GM18861 (cell line): ENCODE measurements at regions not wholly inside any gene's neighbourhood (a gene's known extent, or its start where the extent isn't known, plus 50 kb on each side); places are given as distances from the start of the nearest gene placed in this dataset.
"Not testable (repeated sequence)": the region's sequence is repeated elsewhere in the genome, so short reads cannot be mapped to it uniquely, and the experiment has no call there.

Experiments used
- ATAC-seq: cut with Tn5 transposase; IDR thresholded peaks from one replicate; pipeline ENCODE4 v1.9.1; 2021; ENCODE audit not compliant: unreplicated experiment

DNA sequence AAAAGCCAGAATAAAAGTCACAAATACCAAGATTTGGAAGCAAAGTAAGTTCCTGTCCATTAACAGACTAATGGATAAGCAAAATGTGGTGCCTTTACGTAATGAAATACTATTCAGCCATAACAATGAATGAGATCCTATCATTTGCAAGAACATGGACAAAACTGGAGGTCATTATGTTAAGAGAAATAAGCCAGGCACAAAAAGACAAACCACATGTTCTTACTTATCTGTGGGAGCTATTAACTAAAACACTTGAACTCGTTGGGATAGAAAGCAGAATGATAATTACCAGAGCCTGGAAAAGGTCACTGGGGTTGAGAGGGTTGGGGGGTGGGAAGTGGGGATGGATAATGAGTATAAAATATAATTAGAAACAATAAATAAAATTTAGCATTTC is 1015.9 kb downstream of the OTOL1 start:
- ATAC-seq: no peak

DNA sequence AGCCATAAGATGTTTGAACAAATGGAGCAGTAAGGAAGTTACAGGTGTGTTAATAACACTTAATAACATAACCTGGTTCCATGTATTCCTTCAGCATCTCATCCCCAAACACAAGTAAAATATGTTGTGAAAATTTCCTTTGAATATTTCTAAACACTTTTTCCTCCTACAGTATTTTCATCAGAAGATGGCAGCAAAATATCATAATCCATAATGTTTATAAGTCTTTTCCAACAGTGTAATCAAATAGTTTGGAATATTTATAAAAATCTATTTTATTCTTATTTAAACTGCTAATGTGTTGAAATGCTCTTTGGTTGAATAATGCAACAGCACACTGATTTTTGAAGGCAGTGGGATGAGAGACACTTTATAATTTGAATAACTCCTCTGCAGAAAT is 1020.5 kb downstream of the OTOL1 start:
- no peak for ATAC-seq

DNA sequence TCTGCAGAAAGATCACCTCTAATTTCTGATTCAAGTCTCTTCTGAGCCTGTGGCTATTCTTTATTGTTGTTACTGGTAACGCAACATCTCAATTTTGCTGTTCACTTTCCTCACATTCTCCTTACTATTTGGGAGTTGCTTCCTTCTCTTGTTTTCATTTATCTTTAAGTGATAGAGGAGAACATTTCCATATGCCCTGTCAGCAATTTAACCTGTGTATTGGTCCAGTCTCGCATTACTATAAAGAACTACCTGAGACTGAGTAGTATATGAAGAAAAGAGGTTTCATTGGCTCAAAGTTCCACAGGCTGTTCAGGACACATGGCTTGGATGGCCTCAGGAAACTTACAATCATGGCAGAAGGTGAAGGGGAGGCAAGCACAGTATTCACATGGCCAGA is 1025.1 kb downstream of the OTOL1 start:
- ATAC-seq: no peak

DNA sequence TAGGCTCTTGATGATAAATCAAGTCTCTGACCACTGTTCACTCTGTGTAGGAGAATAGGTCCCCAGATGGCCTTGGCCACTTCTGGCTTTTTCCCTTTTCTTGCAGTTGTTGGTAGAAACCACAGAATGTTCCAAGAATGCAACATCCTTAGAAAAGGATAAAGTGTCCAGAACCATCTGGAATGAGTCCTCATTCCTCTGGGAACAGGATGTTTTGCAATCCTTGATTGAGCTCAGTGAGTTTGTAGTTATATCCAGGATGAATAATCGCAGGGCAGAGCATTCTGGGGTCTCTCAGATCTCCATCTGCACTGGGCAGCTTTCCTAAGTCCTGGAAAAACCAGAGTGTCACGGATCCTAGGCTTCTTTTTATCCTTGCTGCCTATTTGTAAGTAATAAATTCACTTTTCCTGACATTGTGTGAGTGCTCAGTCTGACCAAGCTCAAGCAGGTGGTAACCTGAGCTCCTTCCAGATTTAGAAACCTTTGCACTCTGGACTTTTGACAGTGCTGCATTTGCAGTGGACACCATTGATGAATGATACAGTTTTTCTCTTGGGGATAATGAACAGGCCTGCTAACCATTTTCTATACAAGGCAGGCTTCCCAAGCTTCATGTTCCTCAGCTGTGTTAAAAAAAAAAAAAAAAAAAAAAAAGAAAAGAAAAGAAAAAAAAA is 1028.6 kb downstream of the OTOL1 start:
- no peak for ATAC-seq

DNA sequence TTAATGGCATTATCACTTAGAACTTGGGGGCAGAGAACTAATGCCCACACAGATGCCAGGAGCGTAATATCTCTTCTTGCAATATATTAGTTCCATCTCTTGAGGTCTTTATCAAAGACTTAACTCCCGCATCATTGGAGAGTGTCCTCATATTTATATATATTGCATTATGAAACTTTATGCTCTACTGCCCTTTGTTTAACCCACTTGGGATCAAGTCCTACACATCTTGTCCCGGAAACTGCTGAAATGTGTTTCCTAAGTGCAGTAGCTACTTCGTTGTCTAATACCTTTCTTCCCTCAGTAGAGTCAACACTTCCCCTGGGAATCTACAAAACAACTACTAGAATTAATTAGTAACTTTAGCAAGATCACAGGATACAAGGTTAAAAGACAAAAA is 1029.2 kb downstream of the OTOL1 start:
- no peak for ATAC-seq

DNA sequence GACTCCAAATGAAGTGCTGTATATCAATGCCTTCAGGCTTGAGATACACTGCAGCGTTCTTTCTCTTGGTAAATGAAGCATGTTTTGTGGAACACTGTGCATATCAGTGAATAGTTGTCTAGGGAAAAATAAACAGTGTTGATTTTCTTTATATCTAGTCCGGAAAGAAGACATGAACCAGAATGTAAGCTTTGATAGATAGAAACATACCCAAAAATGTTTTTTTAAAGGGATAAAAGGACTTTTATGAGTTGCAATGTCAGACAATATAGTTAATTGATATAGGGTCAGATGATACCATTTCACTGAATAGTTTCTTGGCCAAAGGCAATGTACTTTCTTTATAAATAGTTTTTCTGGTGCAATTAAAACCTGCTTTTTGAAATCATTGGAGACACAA is 1037.8 kb downstream of the OTOL1 start:
- no peak for ATAC-seq

DNA sequence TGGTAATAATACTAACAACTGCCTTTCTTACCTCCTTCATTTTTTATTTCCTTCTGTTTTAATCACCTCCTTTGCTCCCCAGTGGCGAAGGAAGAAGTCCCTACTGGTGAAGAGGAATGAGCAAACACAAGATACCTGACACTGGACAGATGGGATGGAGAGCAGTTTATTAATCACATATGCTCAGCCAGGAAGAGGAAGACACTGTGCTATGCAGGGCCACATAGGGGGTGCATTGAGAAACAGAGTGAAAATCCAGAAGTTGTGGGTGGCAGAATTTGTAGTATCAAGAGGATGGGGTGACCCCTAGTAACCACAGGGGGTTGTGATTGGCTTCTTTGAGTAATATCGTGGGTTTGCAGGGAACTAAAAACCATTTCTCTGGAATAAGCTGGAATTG is 1041.9 kb downstream of the OTOL1 start:
- no peak for ATAC-seq

DNA sequence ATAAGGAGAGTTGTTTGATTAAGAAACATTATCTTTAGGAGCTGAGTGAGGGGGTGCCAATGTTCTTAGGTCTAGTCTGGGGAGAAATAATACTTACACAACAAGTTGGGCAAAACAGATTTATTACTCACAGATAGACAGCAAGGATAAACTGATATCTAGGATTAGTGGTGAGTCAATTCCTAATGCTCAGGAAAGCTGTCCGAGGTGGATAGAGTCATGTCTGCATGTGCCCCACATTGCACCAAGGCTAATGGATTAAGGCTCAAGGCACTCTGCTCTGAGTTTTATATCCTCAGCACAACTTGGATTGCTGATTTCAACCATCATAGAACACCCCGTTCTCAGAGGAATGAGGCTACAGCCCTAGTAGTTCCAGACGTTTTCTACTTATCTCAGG is 1042.3 kb downstream of the OTOL1 start:
- no peak for ATAC-seq

DNA sequence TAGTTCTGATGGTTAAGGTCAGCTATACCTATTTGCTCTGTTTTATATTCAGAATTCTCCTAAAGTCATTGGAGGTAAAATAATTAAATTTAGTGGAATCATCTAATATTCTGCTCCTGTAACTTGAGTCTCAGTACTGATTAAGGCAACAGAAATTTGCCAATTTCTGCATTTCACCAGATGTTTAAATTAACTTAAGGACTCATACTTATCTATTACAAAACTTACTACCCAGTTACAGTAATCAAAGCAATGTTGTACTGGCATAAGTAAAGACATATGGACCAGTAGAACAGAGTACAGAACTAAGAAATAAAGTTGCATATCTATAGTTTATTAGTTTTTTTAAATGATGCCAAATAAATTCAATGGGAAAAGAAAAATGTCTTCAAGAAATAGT is 1043.8 kb downstream of the OTOL1 start:
- ATAC-seq: no peak

DNA sequence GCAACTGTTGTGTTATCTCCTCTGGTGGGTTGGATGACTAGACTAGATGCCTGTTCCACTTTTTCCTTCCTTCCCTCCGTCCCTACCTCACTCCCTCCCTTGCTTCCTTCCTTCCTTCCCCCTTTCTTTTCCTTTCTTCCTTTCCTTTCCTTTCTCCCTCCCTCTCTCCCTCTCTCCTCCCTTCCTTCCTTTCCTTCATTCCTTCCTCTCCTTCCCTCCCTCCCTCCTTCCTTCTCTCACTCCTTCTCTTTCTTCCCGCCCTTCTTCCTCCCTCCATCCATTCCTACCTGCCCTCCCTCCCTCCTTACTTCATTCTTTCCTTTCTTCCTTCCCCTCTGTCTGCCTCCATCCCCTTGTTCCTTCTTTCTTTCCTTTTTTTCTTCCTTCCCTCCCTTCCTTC is 1045.3 kb downstream of the OTOL1 start:
- no peak for ATAC-seq

DNA sequence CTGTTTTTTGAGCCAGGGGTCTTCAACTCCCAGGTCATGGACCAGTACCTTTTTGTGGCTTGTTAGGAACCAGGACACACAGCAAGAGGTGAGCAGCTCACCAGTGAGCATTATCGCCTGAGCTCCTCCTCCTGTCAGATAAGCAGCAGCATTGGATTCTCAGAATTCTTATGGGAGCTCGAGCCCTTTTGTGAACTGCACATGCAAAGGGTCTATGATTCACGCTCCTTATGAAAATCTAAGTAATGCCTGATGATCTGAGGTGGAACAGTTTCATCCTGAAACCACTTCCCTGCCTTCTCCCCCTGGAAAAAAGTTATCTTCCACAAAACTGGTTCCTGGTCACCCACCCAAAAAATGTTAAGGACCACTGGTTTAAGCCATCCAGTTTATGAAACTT is 1047.6 kb downstream of the OTOL1 start:
- no peak for ATAC-seq

DNA sequence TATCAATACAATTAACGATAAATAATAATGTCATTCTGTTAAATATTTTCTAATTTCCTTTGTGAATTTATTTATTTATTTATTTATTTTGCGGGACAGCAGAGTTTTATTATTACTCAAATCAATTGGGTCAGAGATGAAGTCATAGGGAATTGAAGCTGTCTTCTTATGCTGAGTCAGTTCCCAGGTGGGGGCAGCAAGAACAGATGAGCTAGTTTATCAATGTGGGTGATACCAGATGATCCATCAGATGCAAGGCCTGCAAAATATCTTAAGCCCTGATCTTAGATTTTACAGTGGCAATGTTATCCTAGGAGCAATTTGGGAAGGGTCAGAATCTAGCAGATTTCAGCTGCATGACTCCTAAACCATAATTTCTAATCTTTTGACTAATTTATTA is 1050.3 kb downstream of the OTOL1 start:
- ATAC-seq: no peak

DNA sequence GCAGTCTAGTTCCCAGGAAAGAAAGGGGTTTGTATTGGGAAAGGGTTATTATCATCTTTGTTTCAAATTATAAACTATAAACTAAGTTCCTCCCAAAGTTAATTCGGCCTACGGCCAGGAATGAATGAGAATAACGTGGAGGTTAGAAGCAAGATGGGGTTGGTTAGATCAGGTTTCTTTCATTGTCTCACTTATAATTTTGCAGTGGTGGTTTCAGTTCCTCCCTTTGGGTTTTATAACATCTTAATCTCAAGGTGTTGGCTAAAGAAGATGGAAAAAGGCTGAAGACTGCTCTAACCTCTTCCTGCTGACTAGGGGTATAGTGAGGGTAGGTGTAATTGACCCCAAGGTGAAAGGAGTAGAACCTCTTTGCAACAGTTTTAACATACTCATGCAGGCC is 1050.7 kb downstream of the OTOL1 start:
- no peak for ATAC-seq

DNA sequence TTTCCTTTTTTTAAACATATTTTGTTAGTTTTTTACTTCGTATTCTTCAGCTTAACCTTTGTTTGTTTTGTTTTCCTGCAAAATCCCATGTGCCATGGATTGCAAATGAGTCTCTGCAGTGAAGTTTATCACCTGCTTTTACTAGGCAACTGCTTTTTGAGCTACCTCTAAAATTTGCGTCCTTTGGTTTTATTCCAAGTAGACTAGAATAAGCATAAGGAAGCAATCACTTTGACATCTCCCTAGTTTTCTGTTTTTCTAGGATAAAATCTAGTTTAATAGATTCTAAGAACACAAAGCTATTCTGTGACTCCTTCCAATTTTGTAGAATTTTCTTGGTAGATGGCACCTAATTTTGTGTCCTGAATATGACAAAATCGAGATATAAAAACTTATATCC is 1059.2 kb downstream of the OTOL1 start:
- no peak for ATAC-seq

DNA sequence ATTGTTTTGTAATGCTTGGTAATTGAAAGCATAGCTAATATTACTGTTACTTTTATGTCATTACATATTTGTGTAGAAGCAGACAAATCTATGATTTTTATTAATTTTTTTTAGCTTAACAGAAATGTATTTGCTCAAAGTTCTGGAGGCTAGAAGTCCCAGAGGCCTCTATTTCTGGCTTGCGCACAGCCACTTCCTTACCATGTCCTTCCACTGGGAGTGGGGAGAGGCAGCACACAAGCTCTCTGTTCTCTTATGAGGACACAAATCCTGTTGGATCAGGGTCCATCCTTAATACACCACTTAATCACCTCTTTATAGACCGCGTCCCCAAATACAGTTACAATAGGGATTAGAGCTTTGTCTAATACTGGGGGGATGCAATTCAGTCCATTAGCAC is 1061.4 kb downstream of the OTOL1 start:
- ATAC-seq: no peak

DNA sequence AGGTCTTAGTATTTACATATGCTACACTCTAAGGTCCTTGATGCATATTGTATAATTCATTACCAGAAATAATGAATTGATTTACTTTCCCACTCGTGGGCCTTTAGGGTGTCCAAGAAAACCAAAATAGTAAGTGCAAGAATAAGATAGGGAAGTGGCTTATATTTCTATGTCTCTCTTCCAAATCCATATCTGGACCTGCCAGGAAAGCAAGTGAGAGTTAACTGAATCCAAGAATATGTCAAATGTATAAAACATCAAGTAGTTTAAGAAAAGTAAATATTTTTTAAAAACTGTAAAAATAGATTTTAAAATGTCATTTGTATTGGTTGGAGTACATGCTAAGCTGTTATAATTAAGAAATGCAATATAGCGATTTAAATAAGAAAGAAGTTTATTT is 1072.1 kb downstream of the OTOL1 start:
- ATAC-seq: no peak

DNA sequence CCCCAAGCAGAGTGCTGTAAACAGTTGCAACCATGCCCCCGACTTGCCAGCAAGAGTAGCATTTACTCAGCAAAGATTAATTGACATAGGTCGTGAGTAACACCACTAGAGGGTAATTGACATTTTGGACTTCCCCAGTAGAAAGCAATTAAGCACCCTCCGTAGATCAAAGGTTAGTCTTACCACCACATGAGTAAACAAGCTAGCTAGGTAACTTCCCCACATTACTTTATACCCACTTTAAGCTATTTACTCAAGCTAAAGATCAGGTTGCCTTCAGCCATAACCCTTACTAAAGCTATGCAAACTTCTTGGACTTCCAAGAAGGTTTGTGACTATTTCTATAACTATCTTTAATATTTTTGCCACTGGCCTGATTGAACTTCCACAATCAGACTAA is 1072.7 kb downstream of the OTOL1 start:
- ATAC-seq: no peak

DNA sequence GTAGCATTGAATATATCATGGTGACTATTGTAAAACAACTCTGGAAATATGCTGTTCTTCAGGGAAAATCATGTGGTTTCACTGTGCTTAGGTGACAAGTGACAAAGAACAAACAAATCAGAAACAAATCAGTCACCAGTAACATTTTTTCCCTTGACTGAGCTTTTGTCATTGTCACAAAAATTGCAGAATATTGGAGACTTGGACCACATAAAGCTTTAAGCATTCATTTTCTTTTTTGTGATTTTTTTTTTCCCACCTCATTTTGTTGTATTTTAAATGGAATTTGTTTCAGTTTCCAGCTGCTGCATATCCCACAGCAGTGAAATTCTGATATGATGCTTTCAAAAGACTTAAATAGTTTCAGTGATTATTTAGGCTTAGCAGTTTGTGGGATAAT is 1088.4 kb downstream of the OTOL1 start:
- no peak for ATAC-seq

DNA sequence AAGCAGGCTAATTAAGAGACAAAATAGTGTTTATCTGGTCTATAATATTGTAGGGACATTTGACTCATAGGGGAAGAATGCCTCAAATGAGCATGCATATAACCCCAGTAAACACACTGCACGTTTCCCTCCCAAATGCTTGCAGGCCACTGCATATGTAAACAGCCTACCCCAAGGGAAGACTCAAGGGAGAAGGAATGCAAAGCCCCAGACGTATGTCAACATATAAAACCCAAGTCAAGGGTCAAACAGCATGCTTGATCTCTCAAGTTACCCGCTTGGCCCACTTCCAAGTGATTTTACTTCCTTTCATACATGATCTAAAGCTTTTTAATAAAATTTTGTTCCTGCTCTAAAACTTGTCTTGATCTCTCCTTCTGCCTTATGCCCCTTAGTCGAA is 1090.0 kb downstream of the OTOL1 start:
- ATAC-seq: no peak

DNA sequence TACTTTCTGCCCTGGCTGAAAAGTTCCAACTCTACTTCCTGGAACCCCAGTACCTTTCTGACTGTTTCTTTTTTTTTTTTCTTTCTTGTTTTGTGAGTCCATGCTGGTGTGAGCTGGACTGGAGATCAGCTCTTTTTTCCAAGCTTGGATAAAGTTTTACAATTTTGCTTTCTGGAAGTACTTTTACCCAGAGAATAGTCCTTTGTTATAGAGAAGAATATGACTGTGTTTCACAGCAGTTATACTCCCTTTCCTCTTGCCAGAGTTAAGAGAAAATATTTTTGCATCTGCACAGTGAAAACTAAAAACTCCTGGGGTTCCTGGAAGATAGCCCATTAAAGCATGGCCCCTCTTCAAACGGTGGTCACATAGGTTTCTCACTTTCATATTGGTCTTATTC is 1100.6 kb downstream of the OTOL1 start:
- ATAC-seq: no peak

DNA sequence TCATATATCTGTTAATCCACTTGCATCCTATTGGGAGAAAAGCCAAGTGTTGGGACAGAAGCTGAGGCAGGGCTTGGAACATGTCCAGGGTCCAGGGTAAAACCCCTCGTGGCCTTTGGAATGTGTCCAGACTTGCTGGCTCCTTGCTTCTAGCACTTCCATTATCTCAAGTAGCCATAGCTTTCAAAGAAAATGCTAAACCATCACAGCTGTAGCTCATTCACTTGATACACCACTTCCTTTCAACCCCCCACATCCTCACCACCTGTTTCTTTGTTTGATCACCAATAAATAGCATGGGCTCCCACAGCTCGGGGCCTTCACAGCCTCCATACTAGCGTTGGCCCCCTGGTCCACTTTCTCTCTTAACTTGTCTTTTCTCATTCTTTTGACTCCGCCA is 1101.9 kb downstream of the OTOL1 start:
- not testable (repeated sequence) for ATAC-seq

DNA sequence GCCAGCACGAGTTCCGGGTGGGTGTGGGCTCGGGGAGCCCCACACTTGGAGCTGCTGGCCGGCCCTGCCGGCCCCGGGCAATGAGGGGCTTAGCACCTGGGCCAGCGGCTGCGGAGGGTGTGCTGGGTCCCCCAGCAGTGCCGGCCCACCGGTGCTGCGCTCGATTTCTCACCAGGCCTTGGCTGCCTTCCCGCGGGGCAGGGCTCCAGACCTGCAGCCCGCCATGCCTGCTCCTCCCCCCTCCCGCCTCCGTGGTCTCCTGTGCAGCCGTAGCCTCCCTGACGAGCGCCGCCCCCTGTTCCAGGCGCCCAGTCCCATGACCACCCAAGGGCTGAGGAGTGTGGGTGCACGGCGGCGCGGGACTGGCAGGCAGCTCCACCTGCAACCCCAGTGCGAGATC is 1103.1 kb downstream of the OTOL1 start:
- ATAC-seq: not testable (repeated sequence)

DNA sequence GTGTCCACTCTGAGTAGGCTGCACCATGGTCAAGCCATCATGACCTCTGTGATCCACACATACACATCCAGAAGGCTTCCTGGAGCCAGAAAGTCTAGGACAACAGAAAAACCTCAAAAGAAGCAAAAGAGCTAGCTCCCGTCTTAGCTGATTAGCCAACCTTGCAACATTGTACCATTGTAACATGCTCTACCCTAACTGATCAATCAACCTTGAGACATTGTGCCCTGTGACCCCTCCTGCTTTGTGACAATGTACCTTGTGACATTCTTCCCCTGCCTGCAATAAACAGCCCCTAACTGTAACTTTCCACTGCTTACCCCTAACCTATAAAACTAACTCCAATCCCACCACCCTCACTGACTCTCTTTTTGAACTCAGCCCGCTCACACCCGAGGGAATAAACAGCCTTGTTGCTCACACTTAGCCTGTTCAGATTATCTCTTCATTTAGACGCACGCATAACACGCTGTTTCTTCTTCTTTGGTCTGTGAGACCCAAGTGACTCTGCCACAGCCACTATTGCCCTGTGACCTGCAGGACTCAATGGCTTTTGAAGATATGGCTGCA is 1104.6 kb downstream of the OTOL1 start:
- no peak for ATAC-seq
